ENCODE measurements at regions not wholly inside any gene's neighbourhood (a gene's known extent, or its start where the extent isn't known, plus 50 kb on each side); places are given as distances from the start of the nearest gene placed in this dataset.

GRCh38 chr9:97747201-97747965, 50.2 kb upstream of the XPA start:
- DNase-seq (ENCODE audit: low spot score), result no peak

GRCh38 chr9:97748525-97748924, 51.4 kb upstream of the XPA start:
- DNase-seq (ENCODE audit: low spot score), result no peak

GRCh38 chr9:97749928-97750327, 52.8 kb upstream of the XPA start:
- DNase-seq (ENCODE audit: low spot score), result no peak

- DNase-seq (ENCODE audit: low spot score), result no peak
Observed at GRCh38 chr9:97751531-97751930, 54.4 kb upstream of the XPA start.

DNA sequence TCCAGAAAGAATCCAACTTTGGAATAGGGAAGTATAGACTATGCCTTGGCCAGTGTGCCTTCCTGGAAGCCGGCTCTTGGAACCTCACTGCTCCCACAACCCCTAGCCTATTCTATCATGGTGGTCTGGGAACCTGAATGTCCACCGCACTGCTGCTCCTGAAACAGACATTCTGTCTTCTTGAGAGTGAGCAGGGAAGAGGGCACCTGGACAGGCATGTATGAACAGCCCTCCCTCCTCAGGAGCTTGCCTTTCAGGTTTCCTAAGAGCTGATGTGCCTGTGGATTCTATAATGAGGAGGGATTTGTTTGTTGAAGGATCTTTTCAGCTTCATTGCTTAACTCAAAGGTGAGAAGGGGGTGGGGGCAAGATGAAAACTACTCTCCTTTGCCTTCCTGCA, 55.1 kb upstream of the XPA start:
- no peak for DNase-seq (ENCODE audit: low spot score)

DNA sequence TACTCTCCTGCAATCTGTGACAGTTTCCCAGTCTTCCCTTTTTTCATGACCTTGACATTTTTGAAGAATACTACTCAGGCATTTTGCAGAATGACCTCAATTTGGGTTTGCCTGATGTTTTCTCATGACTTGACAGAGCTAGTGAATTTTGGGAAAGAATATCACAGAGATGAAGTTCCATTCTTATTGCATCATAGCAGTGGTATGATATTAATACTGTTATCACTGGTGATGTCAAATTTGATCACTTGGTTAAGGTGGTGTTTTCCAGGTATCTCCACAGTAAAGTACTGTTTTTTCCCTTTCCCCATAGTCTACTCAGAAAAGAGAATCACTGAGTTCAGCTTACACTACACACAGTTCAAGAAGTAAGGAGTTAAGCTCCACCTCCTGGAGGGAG, 56.2 kb upstream of the XPA start:
- no peak for DNase-seq (ENCODE audit: low spot score)

DNA sequence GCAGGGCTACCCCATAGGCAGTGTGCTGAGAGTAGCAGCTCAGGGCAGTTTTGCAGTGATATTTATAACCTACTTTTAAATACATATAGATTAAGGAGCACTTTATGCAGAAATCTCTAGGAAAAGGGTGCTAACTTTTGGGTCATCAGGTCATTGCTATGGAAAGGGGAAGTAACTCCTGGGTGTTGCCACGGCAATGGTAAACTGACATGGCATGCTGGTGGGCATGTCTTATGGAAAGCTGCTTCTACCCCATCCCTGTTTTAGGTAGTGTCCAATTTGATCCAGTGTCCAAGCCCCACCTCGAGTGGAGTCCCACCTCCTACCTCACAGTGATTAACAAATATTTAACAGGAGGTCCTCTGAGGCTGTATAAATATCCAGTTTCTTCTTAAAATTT, 56.8 kb upstream of the XPA start:
- DNase-seq (ENCODE audit: low spot score), result no peak

GRCh38 chr9:97755618-97756267, 58.6 kb upstream of the XPA start:
- DNase-seq (ENCODE audit: low spot score), result no peak

DNA sequence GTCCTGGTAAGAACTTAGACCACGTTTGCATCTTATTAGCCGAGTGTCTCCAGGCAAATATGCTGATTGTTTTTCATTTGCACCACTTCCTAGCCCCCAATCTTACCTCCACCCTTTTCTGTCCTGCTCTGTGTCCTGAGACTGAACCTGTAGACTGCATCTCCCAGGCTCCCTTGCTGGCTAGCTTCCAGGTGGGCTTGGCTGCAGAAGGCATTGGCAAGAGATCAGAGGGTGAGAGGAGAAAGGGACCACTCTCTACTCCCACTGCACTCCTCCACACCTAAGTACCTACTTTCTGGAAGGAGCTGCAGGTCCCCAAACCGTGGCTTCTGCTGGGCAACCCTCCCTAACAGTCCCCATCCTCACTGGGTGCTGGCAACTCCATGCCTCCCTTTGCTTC, 59.9 kb upstream of the XPA start:
- no peak for DNase-seq (ENCODE audit: low spot score)

DNA sequence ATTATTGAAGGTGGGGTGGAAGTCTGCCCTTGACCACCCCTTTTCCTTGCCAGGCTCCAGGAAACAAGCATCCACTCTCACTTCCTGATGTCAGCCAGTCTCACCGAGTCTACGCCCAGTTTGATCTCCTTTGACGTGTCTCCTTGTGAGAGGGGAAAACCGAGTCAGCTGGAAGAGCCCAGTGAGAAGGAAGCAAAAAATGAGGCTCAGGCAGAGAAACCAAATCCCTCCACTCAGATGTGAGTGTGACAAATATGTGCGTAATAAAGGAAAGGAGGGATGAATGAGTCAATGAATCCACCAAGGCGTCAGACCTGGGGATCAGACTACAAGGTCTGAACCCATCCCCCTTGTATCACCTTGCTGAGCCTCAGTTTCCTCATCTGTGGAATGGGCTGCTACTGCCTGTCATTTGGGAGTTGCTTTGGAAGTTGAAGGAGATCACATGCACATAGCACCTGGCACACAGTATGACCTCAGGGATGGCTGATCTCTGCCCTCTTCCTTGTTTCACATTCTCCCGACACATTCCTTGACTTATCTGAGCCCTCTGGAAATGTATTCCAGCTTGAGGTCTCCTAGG, 61.3 kb upstream of the XPA start:
- DNase-seq (ENCODE audit: low spot score), result no peak

- no peak for DNase-seq (ENCODE audit: low spot score)
Observed at GRCh38 chr9:97759581-97760288, 62.6 kb upstream of the XPA start.

- no peak for DNase-seq (ENCODE audit: low spot score)
Observed at GRCh38 chr9:97761056-97761598, 64.0 kb upstream of the XPA start.

DNA sequence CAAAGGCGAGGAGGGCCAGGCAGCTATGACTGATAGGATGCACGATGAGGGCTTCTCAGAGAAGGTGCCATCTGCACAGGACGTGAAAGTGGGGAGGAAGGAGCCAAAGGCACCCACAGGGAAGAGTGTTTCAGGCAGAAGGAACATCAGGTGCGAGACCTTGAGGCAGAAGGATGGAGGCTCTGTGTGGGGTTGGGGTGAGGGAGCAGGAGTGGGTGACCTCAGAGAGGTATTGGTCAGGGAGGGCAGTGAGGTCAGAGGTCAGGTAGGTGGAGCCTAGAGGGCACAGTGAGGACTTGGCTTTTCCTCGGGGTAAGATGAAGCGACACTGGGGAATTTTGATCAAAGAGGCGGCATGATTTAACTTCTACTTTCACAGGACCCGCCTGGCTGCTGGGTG, 64.7 kb upstream of the XPA start:
- no peak for DNase-seq (ENCODE audit: low spot score)

DNA sequence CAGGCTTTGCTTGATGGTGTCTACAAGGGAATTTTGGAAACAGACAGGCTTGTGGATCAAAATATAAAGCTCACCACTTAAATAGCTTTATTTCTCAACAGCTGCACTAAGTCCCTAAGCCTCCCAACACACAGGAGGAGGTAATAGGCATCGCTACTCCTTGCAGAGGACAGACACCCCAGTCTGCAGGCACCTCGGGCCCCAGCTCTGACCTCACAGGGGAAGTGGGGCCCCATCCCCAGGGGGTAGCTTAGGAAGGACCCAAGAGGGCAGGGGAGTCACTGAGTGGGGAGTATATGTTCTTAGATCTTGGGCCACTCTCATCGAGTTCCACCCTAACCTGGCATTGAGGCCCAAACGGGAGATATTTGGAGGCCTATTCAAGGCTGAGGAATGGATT, 66.7 kb upstream of the XPA start:
- no peak for DNase-seq (ENCODE audit: low spot score)

DNA sequence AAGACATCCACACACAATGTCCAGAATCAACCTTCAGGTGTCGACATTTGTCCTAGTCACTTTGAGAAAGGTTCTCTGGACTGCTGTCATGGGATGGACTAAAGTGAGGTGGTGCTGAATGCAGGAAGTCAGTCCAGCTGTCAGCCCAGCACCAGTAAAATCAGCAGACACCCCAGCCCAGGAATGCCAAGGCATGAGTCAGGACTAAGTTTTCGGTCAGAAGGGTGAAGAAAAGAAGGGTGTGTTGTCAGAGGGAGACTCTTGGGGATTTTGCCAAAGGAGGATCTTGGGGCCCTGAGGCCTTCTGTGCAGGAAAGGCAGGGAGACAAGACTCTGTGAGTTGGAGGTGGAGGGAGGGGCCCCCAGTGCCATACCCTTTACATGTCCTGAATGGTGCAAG, 69.0 kb upstream of the XPA start:
- DNase-seq (ENCODE audit: low spot score), result no peak

DNA sequence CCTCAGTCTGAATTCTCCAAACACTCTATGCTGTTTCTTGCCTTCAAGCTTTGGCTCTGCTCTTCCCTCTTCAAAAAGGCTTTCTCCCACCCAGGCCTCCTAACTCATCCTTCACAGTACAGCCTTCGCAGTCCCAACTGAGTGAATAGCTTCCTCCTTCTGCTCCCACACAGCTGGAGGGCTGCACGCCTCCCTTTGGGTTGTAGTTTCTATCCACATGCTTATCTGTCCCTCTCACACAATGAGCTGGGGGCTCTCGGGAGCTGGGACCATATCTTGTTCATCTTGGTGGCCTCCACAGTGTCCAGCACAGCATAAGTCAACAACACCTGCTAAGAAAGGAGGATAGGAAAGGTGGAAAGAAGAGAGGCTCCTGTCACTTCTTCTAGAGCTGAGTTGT, 69.5 kb upstream of the XPA start:
- DNase-seq (ENCODE audit: low spot score), result no peak

DNA sequence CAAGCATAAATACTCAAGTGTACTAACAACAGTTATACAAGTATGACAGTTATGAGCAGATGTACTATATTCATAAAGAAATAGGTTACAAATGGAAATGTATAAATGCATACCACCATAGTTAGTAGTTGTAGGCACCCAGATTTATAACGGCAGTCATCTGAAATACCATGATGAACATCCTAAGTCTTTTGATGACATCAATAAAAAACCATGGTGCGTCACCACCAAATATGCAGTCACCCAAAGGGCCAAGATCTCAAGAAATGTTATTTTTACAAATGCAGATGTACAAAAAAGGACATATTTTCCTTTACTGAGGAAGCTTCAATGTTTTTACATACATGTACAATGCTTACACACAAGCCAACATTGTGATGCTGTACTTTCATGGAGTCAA, 70.8 kb upstream of the XPA start:
- no peak for DNase-seq (ENCODE audit: low spot score)

- no peak for DNase-seq (ENCODE audit: low spot score)
Observed at GRCh38 chr9:97768746-97769145, 71.6 kb upstream of the XPA start.

DNA sequence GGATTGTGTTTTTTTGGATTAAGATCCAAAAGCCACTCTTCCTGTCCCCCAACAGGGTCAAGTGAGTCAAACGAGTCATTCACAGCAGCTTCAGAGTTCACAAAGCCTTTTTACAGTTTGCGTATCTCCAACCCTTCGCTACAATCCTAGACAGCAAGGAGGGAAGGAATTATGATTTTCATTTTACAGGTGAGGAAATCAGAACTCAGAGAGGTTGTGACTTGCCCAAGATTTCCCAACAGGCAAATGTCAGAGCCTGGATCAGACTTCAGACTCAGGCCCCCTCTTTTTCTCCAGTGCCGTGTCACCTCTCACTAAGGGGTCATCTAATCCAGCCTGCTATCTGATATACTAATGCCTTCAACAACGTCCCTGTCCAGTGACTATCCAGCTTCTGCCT, 72.1 kb upstream of the XPA start:
- DNase-seq (ENCODE audit: low spot score), result no peak

DNA sequence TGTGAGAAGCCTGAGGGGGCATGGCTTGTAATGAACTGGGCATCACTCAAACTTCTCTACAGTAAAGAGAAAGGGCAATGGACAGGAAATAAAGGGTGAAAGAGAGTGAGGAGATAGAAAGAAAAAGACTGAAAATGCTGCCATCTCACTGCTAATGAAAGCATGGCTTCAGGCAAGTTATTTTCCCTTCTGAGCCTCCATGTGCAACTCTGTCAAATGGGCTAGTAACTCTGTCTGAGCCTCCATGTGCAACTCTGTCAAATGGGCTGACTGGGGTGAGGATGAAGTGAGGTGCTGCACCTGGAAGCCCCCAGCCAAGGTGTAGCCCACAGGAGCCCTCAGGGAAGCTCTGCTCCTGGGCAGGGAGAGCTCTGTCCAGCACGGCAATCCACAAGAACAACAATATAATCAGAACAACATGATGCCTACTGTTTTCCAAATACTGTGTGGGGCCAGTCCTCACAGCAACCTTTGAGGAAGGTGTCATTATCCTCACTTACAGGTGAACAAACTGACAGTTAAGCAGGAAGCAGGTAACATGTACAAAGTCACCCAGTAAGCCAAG, 73.8 kb upstream of the XPA start:
- no peak for DNase-seq (ENCODE audit: low spot score)

- no peak for DNase-seq (ENCODE audit: low spot score)
Observed at GRCh38 chr9:97771641-97772040, 74.5 kb upstream of the XPA start.

DNA sequence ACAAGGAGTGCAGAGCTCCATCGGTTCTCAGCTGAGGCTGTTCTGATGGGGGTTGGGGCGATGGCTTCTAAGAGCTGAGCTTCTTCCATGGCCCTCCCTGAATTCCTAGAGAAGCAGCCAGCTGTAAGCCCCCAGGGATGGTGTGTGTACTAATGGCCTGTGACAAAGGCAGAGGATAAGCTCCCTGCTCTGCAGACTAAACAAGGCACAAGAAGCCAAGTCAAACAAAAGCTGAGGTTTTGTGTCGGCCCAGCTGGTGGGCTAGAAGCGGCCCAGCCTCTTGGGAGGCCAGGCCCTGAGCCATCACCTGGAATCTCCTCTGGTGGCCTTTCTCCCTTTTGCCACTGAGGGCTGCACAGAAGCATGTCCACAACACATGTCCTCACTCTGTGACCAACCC, 75.0 kb upstream of the XPA start:
- no peak for DNase-seq (ENCODE audit: low spot score)

Data from mesenteric fat pad (tissue), 1 donor.